ENCODE measurements at regions not wholly inside any gene's neighbourhood (a gene's known extent, or its start where the extent isn't known, plus 50 kb on each side); places are given as distances from the start of the nearest gene placed in this dataset.

- H3K27me3 ChIP-seq = no peaks in the 10 kb centered on the region
- H3K4me3 ChIP-seq = no peak overlapping the region
- H3K9me3 ChIP-seq = no peaks in the 10 kb centered on the region
- H3K36me3 ChIP-seq = no peaks in the 10 kb centered on the region
- H3K4me1 ChIP-seq = no peaks in the 10 kb centered on the region
- no peak for TF ChIP-seq POLR2A (IDR thresholded peaks at IDR 0.05)
- TF ChIP-seq, protein P1, sequence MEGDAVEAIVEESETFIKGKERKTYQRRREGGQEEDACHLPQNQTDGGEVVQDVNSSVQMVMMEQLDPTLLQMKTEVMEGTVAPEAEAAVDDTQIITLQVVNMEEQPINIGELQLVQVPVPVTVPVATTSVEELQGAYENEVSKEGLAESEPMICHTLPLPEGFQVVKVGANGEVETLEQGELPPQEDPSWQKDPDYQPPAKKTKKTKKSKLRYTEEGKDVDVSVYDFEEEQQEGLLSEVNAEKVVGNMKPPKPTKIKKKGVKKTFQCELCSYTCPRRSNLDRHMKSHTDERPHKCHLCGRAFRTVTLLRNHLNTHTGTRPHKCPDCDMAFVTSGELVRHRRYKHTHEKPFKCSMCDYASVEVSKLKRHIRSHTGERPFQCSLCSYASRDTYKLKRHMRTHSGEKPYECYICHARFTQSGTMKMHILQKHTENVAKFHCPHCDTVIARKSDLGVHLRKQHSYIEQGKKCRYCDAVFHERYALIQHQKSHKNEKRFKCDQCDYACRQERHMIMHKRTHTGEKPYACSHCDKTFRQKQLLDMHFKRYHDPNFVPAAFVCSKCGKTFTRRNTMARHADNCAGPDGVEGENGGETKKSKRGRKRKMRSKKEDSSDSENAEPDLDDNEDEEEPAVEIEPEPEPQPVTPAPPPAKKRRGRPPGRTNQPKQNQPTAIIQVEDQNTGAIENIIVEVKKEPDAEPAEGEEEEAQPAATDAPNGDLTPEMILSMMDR (IDR thresholded peaks at IDR 0.05) = no peak
- no peak overlapping the region for H3K27ac ChIP-seq
- DNase-seq = no peak
These were observed 259.9 kb upstream of the CDH6 start for GRCh38 chr5:30933599-30933998.

GRCh38 chr5:30932273-30933017, 261.0 kb upstream of the CDH6 start:
- H3K27ac ChIP-seq = no peak overlapping the region

DNA sequence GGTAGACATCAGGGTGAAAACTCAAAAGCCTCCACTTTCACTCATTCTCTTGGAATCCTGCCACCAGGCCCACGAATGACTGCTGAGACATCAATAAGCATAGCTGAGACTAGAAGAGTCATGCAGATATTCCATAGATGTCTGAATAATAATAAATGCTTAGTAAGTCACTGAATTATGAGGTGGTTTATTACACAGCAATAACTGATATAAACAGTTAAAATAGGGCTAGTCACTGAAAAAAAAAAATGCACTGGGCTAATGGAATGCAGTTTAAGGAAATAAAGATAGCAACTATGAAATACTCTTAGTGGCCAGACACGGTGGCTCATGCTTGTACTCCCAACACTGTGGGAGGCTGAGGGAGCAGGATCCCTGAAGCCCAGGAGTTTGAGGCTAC, 262.8 kb upstream of the CDH6 start:
- no peak overlapping the region for H3K27ac ChIP-seq
- H3K9me3 ChIP-seq = no peaks in the 10 kb centered on the region
- no peak for DNase-seq
- H3K4me1 ChIP-seq = no peaks in the 10 kb centered on the region
- H3K36me3 ChIP-seq = no peaks in the 10 kb centered on the region
- TF ChIP-seq, protein P1 (IDR thresholded peaks at IDR 0.05) = no peak
- TF ChIP-seq POLR2A (IDR thresholded peaks at IDR 0.05) = no peak
- no peaks in the 10 kb centered on the region for H3K27me3 ChIP-seq
- H3K4me3 ChIP-seq = no peak overlapping the region

More at GRCh38 chr5:30932273-30933017, 261.0 kb upstream of the CDH6 start:
- no peaks in the 10 kb centered on the region for H3K4me1 ChIP-seq
- no peak for DNase-seq
- H3K36me3 ChIP-seq = no peaks in the 10 kb centered on the region
- no peak overlapping the region for H3K4me3 ChIP-seq
- no peaks in the 10 kb centered on the region for H3K27me3 ChIP-seq
- H3K9me3 ChIP-seq = no peaks in the 10 kb centered on the region
- TF ChIP-seq POLR2A (IDR thresholded peaks at IDR 0.05) = no peak
- TF ChIP-seq, protein P1 (IDR thresholded peaks at IDR 0.05) = no peak

- Histone ChIP-seq H3K4me3 (no peak overlapping the region), H3K27ac (no peak overlapping the region)
These were observed 264.5 kb upstream of the CDH6 start for GRCh38 chr5:30928956-30929355.

DNA sequence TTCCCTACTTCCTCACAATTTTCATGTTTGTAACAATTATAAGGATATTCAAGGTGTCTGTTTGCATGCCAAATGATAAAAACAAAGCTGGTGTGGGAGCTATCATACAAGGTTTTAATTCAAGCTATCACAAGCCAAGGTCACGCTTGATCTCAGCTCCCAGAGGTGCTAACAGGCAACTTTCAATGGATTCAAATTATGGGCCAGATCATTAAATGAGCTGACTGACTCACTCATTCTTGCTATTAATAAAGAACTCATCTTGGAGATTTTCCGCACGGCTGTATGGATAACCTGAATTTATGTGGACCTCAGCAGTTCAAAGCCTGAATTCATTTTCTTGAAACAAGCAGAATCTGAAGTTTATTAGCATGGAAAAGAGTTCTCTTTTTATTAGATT, 267.3 kb upstream of the CDH6 start:
- TF ChIP-seq POLR2A (IDR thresholded peaks at IDR 0.05) = no peak
- TF ChIP-seq, protein P1 (IDR thresholded peaks at IDR 0.05) = no peak
- no peaks in the 10 kb centered on the region for H3K27me3 ChIP-seq
- H3K9me3 ChIP-seq = no peaks in the 10 kb centered on the region
- H3K36me3 ChIP-seq = no peaks in the 10 kb centered on the region
- DNase-seq = no peak
- H3K4me3 ChIP-seq = no peak overlapping the region
- no peaks in the 10 kb centered on the region for H3K4me1 ChIP-seq
- H3K27ac ChIP-seq = no peak overlapping the region

More at GRCh38 chr5:30928956-30929355, 264.5 kb upstream of the CDH6 start:
- Histone ChIP-seq H3K9me3 (no peaks in the 10 kb centered on the region), H3K36me3 (no peaks in the 10 kb centered on the region), H3K4me1 (no peaks in the 10 kb centered on the region), H3K27me3 (no peaks in the 10 kb centered on the region)
- no peak for DNase-seq
- TF ChIP-seq, protein P1 (IDR thresholded peaks at IDR 0.05) = no peak
- no peak for TF ChIP-seq POLR2A (IDR thresholded peaks at IDR 0.05)

Data from Peyer's patch (tissue), 4 donors.